ENCODE measurements at regions not wholly inside any gene's neighbourhood (a gene's known extent, or its start where the extent isn't known, plus 50 kb on each side); places are given as distances from the start of the nearest gene placed in this dataset. TPM values are rescaled to one million over a fixed set of nuclear protein-coding genes. Genes with fewer than 3 reads are reported as not detected.

GRCh38 chr7:116447966-116448839 is 51.3 kb upstream of the CAV2 start:
- peak in 1 of 2 donors; percentile 23 for DNase-seq
- intact Hi-C loops (cut with DNase I): no loop called here
- H3K9me3 ChIP-seq: no peaks in the 10 kb centered on the region
- peak overlapping the region in 1 of 3 donors; percentile 4 for H3K27ac ChIP-seq
- peaks cover 31 to 43% of the 10 kb centered on the region in 2 donors for H3K4me1 ChIP-seq
- no peaks in the 10 kb centered on the region for H3K27me3 ChIP-seq
- TF ChIP-seq POLR2A (IDR thresholded peaks at IDR 0.05): no peak
- TF ChIP-seq, protein P1, sequence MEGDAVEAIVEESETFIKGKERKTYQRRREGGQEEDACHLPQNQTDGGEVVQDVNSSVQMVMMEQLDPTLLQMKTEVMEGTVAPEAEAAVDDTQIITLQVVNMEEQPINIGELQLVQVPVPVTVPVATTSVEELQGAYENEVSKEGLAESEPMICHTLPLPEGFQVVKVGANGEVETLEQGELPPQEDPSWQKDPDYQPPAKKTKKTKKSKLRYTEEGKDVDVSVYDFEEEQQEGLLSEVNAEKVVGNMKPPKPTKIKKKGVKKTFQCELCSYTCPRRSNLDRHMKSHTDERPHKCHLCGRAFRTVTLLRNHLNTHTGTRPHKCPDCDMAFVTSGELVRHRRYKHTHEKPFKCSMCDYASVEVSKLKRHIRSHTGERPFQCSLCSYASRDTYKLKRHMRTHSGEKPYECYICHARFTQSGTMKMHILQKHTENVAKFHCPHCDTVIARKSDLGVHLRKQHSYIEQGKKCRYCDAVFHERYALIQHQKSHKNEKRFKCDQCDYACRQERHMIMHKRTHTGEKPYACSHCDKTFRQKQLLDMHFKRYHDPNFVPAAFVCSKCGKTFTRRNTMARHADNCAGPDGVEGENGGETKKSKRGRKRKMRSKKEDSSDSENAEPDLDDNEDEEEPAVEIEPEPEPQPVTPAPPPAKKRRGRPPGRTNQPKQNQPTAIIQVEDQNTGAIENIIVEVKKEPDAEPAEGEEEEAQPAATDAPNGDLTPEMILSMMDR (IDR thresholded peaks at IDR 0.05): no peak
- H3K4me3 ChIP-seq (replicated peaks in 1 of 3): no peak overlapping the region
- no peaks in the 10 kb centered on the region for H3K36me3 ChIP-seq
- 34 to 44% methylated on average over 3 of the region's 3 CpGs for WGBS, 2 donors

GRCh38 chr7:116449441-116449840 is 50.1 kb upstream of the CAV2 start:
- Histone ChIP-seq H3K4me1 (peaks cover 26 to 45% of the 10 kb centered on the region in 2 donors), H3K27me3 (no peaks in the 10 kb centered on the region), H3K9me3 (no peaks in the 10 kb centered on the region), H3K36me3 (no peaks in the 10 kb centered on the region), H3K27ac (peak overlapping the region in 2 of 3 donors; percentile 39 to 43), H3K4me3 (replicated peaks in 1 of 3) (no peak overlapping the region)
- TF ChIP-seq, protein P1 (IDR thresholded peaks at IDR 0.05): no peak
- TF ChIP-seq POLR2A (IDR thresholded peaks at IDR 0.05): no peak
- no peak for DNase-seq
- 95 to 96% methylated on average over 4 of the region's 4 CpGs for whole genome bisulfite sequencing, 2 donors
- intact Hi-C loops (cut with DNase I): no loop called here

Small RNA genes lying in the stretch of these regions (small RNA-seq; reads per million reads assigned to genes)
- not detected for gene RF00017
